Testis (tissue), 2 donors: ENCODE measurements at regions not wholly inside any gene's neighbourhood (a gene's known extent, or its start where the extent isn't known, plus 50 kb on each side); places are given as distances from the start of the nearest gene placed in this dataset.

ENCODE experiments used
- DNase-seq: peaks from one replicate; pipeline ENCODE4 v3.0.0-alpha.2; 2019
- H3K27ac ChIP-seq, 2 donors: fragments of 200-600 bp; sonication (generic); one replicate each; pipeline ENCODE4 v1.5.1; 2019
- H3K27me3 ChIP-seq: fragments of 200-600 bp; sonication (generic); one replicate; pipeline ENCODE4 v1.5.1; 2019
- H3K36me3 ChIP-seq: fragments of 200-600 bp; sonication (generic); one replicate; pipeline ENCODE4 v1.5.1; 2017; ENCODE audit warnings: low read depth; ENCODE audit errors: missing control alignments
- H3K4me1 ChIP-seq: fragments of 200-600 bp; sonication (generic); one replicate; pipeline ENCODE4 v1.5.1; 2019
- H3K4me3 ChIP-seq, 2 donors: fragments of 200-600 bp; sonication (generic); one replicate each; pipeline ENCODE4 v1.5.1; 2017 to 2019
- H3K9me3 ChIP-seq: fragments of 200-600 bp; sonication (generic); one replicate; pipeline ENCODE4 v1.5.1; 2017
- POLR2A ChIP-seq: fragments of 450-650 bp; IDR thresholded peaks from one replicate; pipeline ENCODE4 v1.6.1; 2017; ENCODE audit warnings: antibody characterized with exemption, mild to moderate bottlenecking, moderate library complexity
- WGBS, 2 donors: methylation state at CpG; one replicate each; pipeline ENCODE4 v1.1.5; 2018; 5-methylcytosine and 5-hydroxymethylcytosine counted together
- intact Hi-C: fragments of 100-400 bp; cut with DNase I; formaldehyde crosslinking; loops from one replicate; pipeline ENCODE4 v1.15.1; 2023; ENCODE audit warnings: low total_unique reads
- TF ChIP-seq, protein P1 (sequence below), 3 experiments: fragments of 450-650 bp in 2 of 3; fragments of 200-600 bp in 1 of 3; sonication (generic) in 1 of 3; IDR thresholded peaks; one replicate each; pipeline ENCODE4 v1.5.1; 2016 to 2019; ENCODE audit warnings: antibody characterized with exemption in 3 of 3, mild to moderate bottlenecking in 2 of 3, moderate library complexity in 1 of 3

DNA sequence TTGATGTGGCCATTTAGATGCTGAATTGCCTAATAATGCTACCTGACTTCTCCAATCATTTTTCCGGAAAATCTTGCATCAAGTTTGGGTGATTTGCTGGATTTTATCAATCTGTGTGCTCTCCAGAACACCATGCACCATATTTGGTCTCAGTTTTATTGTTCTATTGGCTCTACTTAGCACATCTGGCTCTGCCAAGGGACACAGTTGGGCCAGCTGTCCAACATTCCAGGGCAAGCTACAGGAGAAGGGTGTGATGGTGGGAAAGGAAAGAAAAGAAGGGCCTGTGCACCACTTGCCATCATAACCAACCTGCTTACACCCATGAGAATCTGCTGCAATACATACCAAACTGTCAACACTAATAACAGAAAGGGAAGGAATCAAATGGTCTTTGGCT is 90.2 kb upstream of the NFIA start:
- Histone ChIP-seq H3K4me3 (no peak overlapping the region), H3K9me3 (no peaks in the 10 kb centered on the region), H3K27me3 (no peaks in the 10 kb centered on the region), H3K36me3 (no peaks in the 10 kb centered on the region), H3K27ac (no peak overlapping the region), H3K4me1 (peaks cover 14% of the 10 kb centered on the region)
- no peak for DNase-seq
- TF ChIP-seq, protein P1, sequence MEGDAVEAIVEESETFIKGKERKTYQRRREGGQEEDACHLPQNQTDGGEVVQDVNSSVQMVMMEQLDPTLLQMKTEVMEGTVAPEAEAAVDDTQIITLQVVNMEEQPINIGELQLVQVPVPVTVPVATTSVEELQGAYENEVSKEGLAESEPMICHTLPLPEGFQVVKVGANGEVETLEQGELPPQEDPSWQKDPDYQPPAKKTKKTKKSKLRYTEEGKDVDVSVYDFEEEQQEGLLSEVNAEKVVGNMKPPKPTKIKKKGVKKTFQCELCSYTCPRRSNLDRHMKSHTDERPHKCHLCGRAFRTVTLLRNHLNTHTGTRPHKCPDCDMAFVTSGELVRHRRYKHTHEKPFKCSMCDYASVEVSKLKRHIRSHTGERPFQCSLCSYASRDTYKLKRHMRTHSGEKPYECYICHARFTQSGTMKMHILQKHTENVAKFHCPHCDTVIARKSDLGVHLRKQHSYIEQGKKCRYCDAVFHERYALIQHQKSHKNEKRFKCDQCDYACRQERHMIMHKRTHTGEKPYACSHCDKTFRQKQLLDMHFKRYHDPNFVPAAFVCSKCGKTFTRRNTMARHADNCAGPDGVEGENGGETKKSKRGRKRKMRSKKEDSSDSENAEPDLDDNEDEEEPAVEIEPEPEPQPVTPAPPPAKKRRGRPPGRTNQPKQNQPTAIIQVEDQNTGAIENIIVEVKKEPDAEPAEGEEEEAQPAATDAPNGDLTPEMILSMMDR (IDR thresholded peaks at IDR 0.05): no peak
- TF ChIP-seq POLR2A: no peak
- intact Hi-C loops: no loop called here
- WGBS, 2 donors: 42 to 68% methylated on average over 1 of the region's 1 CpG

DNA sequence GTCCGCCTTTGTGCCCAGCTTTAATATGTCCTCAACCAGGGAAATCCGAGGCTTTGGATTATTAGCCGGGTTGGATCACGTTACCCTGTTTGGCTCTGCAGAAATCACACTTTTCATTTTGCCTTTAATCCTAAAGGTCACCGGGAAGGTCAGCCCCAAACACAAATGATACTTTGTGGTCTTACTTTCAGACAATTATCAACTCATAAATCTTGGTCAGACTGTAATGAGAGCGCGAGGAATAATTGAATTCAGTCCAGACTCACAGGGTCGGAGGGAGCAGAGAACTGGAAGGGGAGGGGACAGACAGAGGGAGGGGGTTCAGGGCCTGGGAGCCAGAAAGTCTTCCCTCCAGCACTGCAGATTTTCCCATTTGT is 91.7 kb upstream of the NFIA start:
- H3K27ac ChIP-seq: peak overlapping the region in 1 of 2 donors; percentile 29
- no peaks in the 10 kb centered on the region for H3K36me3 ChIP-seq
- DNase-seq: no peak
- no peak for TF ChIP-seq POLR2A
- TF ChIP-seq, protein P1 (IDR thresholded peaks at IDR 0.05): no peak
- WGBS, 2 donors: 75 to 83% methylated on average over 8 of the region's 8 CpGs
- intact Hi-C loops: no loop called here
- no peaks in the 10 kb centered on the region for H3K27me3 ChIP-seq
- H3K4me3 ChIP-seq: no peak overlapping the region
- no peaks in the 10 kb centered on the region for H3K9me3 ChIP-seq
- H3K4me1 ChIP-seq: peaks cover 14% of the 10 kb centered on the region

GRCh38 chr1:60989749-60990713 is 92.3 kb upstream of the NFIA start:
- Histone ChIP-seq H3K4me3 (no peak overlapping the region), H3K9me3 (no peaks in the 10 kb centered on the region), H3K27me3 (no peaks in the 10 kb centered on the region), H3K36me3 (no peaks in the 10 kb centered on the region), H3K27ac (peak overlapping the region in 1 of 2 donors; percentile 29), H3K4me1 (peaks cover 14% of the 10 kb centered on the region)
- TF ChIP-seq POLR2A: no peak
- TF ChIP-seq, protein P1 (IDR thresholded peaks at IDR 0.05): no peak
- WGBS, 2 donors: 33 to 44% methylated on average over 7 of the region's 7 CpGs
- intact Hi-C loops: no loop called here
- peak; percentile 46 for DNase-seq

DNA sequence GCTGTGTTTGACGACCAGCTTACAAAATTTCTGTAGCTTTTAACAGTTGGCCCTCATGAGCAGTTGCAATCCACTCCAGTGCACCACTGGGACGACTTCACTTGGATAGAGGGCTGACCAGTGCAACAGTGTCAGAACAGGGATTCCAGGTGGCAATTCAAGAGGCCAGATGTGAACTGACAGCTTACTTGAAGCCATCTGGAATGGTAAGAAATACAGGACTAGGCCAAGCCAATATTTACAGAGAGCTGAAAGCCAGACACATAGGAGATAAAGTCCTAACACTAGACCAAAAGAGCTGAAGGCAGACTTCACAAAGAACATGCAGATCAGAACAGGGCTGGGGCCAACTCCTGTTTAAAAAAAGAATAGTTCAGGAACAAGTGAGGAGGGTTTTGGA is 93.5 kb upstream of the NFIA start:
- no peak overlapping the region for H3K27ac ChIP-seq
- intact Hi-C loops: no loop called here
- 69 to 73% methylated on average over 2 of the region's 2 CpGs for WGBS, 2 donors
- no peaks in the 10 kb centered on the region for H3K9me3 ChIP-seq
- H3K4me1 ChIP-seq: peaks cover 20% of the 10 kb centered on the region
- H3K36me3 ChIP-seq: no peaks in the 10 kb centered on the region
- H3K4me3 ChIP-seq: no peak overlapping the region
- TF ChIP-seq, protein P1 (IDR thresholded peaks at IDR 0.05): no peak
- H3K27me3 ChIP-seq: no peaks in the 10 kb centered on the region
- DNase-seq: no peak

- Histone ChIP-seq H3K4me3 (no peak overlapping the region), H3K36me3 (no peaks in the 10 kb centered on the region), H3K9me3 (no peaks in the 10 kb centered on the region), H3K4me1 (peaks cover 25% of the 10 kb centered on the region), H3K27ac (no peak overlapping the region), H3K27me3 (no peaks in the 10 kb centered on the region)
- WGBS, 2 donors: 95 to 98% methylated on average over 3 of the region's 3 CpGs
- intact Hi-C loops: no loop called here
- TF ChIP-seq, protein P1 (IDR thresholded peaks at IDR 0.05): no peak
- no peak for TF ChIP-seq POLR2A
- DNase-seq: no peak
Observed at GRCh38 chr1:60987904-60988303, 94.5 kb upstream of the NFIA start.
